Fibroblast of skin of scalp (primary cell): ENCODE measurements at regions not wholly inside any gene's neighbourhood (a gene's known extent, or its start where the extent isn't known, plus 50 kb on each side); places are given as distances from the start of the nearest gene placed in this dataset.
"Not testable (repeated sequence)": the region's sequence is repeated elsewhere in the genome, so short reads cannot be mapped to it uniquely, and the experiment has no call there.

ENCODE experiments used
- DNase-seq: peaks from one replicate; pipeline ENCODE4 v3.0.0-alpha.2; 2013

- DNase-seq: no peak
Measured at GRCh38 chr6:74268815-74269599, 573.0 kb downstream of the CD109 start.

GRCh38 chr6:74259981-74260380, 564.0 kb downstream of the CD109 start:
- no peak for DNase-seq

GRCh38 chr6:74256781-74257180, 560.8 kb downstream of the CD109 start:
- DNase-seq: no peak

- DNase-seq: no peak
Measured at GRCh38 chr6:74256381-74256780, 560.4 kb downstream of the CD109 start.

DNA sequence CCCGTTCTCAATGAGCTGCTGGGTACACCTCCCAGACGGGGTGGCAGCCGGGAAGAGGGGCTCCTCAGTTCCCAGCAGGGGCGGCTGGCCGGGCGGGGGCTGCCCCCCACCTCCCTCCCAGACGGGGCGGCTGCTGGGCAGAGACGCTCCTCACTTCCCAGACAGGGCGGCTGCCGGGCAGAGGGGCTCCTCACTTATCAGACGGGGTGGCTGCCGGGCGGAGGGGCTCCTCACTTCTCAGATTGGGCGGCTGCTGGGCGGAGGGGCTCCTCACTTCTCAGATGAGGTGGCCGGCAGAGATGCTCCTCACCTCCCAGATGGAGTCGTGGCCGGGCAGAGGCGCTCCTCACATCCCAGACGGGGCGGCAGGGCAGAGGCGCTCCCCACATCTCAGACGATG, 559.0 kb downstream of the CD109 start:
- not testable (repeated sequence) for DNase-seq

DNA sequence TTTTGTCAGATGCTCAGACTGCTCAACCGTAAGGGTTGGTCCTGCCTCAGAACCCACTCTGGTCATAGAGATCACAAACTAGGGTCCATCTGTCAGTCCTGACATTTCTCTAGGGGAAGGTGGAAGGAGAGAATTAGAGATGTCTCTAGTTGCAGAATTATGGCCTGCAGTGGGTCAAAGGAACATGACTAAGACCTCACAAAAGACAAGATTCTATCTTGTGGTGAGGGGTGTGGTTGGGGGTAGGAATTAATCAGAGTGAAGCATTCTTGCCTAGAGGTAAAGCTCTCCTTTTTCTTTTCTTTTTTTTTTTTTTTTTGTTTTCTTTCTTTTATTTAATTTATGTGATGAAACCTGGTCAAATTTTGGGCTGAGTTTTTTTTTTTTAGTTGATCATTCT, 558.1 kb downstream of the CD109 start:
- DNase-seq: not testable (repeated sequence)

DNA sequence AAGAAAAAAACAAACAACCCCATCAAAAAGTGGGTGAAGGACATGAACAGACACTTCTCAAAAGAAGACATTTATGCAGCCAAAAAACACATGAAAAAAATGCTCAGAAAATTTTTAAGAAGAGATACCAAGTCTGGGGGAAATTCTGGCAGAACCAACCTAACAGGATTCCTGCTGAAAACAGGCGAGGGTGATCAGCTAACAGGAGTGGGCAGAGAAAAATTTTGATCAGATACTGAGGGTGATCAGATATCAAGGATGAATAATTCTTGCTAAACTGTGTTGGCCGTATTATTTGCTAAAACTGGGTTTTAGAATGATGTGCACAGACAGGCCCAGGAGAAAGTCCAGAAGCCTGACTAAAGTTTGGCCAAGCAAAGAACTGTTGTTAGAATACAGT, 557.3 kb downstream of the CD109 start:
- DNase-seq: no peak

DNA sequence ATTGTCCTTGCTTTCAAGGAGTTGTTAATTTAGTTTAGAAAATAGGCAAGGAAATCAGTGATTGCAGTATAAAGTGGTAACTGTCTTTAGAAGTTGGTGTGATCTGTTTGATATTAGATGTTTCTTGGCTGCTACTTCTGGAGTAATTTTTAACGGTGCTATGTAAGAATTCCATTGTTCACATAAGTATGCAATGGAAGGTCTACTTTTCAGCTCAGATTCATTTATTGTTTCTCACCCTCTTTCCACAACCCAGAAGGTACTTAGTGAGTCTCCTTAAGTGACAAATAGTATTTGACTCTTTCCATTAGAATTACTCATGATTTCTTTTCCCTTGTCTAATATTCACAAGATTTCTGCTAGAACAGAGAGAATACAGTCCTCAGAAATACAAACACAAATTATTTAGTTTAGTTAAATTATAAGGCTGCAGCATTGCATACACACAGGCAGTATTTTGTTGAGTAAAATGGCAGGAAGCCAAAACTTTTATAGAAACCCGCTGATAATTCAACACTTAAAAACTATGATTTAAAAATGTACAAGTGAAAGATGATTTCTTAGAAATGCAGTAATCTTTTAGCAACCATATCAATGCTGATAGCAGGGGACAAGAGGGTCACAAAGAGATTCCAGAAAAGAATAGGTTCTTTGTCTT, 554.3 kb downstream of the CD109 start:
- DNase-seq: no peak

GRCh38 chr6:74249658-74250057, 553.7 kb downstream of the CD109 start:
- peak; percentile 31 for DNase-seq

DNA sequence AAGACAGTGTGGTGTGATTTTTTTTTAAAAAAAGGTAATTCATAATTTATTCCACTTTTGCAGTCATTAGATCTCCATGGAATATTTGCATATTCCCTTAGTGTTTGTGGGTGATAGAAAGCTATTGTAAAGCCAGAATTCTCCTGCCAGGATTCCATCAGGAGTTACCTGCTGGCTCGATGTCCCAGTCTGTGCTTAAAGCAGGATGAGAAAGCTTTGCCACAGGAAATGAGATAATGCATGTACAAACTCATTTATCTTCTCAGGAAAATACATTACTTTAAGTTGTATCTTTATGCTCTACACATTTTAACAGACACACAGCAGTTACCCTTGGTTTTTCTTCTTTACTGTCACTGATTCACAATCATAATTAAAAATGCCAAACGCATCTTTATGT, 553.0 kb downstream of the CD109 start:
- DNase-seq: no peak

DNA sequence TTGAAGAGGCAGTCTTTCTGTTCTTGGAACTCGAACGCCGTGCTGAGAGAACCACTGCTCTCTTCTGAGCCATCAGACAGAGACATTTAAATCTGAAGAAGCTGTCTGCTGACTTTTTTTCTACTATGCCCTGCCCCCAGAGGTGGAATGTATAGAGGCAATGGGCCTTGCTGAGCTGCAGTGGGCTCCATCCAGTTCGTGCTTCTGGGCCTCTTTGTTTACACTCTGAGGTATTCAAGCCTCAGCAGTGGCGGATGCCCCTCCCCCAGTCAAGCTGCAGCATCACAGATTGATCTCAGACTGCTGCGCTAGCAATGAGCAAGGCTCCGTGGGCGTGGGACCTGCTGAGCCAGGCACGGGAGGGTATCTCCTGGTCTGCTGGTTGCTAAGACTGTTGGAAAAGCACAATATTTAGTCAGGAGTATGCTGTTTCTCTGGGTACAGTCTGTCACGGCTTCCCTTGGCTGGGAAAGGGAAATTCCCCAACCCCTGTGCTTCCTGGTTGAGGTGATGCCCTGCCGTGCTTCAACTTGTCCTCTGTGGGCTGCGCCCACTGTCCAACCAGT, 526.8 kb downstream of the CD109 start:
- no peak for DNase-seq

DNA sequence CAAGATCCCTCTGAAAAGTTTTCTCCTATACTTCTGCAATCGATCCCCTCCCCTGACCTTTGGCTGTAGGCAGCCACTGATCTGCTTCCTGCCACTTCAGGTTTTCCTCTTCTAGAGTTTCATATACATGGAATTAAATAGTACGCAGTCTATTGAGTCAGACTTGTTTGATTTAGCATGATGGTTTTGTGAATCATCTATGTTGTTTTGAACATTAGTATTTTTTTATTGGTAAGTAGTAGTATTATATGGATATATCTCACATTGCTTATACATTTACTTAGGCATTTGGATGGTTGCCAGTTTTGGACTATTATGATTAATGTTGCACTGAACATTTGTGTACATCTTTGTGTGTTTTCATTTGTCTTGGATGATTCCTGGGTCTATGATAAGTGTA, 518.0 kb downstream of the CD109 start:
- DNase-seq: no peak

- no peak for DNase-seq
Measured at GRCh38 chr6:74208239-74208638, 512.2 kb downstream of the CD109 start.

- peak; percentile 15 for DNase-seq
Measured at GRCh38 chr6:74199215-74199915, 503.4 kb downstream of the CD109 start.

GRCh38 chr6:74197310-74197709, 501.3 kb downstream of the CD109 start:
- DNase-seq: no peak

GRCh38 chr6:74187811-74188210, 491.8 kb downstream of the CD109 start:
- no peak for DNase-seq

- DNase-seq: no peak
Measured at GRCh38 chr6:74182992-74183391, 487.0 kb downstream of the CD109 start.

DNA sequence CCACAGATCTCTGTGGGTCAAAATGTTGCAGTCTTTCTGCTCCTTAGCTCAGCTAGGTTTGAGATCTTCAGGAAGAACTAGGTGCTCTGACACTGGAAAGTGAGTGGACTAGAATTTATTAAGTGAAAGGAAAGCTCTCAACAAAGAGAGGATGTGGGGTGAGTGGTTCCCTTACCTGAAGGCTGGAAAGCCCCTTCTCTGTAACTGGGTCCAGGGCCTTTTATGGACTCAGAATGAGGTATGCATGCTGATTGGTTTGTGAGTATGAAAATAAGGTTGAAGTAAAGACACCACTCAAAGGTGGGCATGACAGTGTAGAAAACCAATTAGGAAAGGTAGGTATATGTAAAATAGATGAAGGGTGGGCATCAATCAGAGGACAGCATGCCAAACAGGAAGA, 485.5 kb downstream of the CD109 start:
- no peak for DNase-seq

- DNase-seq: no peak
Measured at GRCh38 chr6:74177506-74177905, 481.5 kb downstream of the CD109 start.

DNA sequence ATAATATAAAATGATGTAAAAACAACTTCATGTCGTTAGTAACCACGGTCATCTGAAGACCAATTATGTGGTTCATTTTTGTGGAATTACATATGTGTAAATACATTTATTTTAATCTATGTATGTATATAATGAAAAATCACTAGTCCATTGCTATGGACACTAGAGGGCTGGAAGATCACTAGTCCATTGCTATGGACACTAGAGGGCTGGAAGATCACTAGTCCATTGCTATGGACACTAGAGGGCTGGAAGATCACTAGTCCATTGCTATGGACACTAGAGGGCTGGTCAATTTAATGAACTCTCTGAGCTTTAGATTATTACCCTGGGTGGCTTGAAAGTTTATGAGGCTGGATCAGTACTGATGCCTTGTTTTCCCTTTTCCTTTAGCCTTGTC, 474.5 kb downstream of the CD109 start:
- DNase-seq: not testable (repeated sequence)

- DNase-seq: peak; percentile 54
Measured at GRCh38 chr6:74170118-74170517, 474.1 kb downstream of the CD109 start.

GRCh38 chr6:74167976-74168375, 472.0 kb downstream of the CD109 start:
- peak; percentile 11 for DNase-seq

DNA sequence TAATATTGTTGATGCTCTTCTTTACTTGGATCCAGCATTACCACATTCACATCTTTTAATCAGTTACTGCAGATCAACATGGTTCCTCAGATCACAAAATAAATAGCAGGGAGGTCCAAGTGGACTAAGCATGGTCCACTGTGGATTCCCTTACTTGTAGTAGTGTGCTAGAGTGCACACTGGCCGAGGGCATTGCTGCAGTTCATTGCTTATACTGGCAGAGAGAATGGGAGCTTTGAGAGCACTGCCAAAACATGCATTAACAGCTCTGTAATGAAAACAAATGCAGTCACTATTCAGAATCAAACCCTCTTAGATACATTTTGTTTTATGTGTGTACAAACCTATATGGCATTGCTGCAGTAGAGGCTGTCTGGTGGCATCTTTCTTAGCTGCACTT, 471.5 kb downstream of the CD109 start:
- no peak for DNase-seq
